HS-5 (cell line): ENCODE measurements at regions not wholly inside any gene's neighbourhood (a gene's known extent, or its start where the extent isn't known, plus 50 kb on each side); places are given as distances from the start of the nearest gene placed in this dataset.

ENCODE experiments used
- DNase-seq: peaks from one replicate; pipeline ENCODE4 v3.0.0-alpha.2; 2012; ENCODE audit warnings: low read depth

DNA sequence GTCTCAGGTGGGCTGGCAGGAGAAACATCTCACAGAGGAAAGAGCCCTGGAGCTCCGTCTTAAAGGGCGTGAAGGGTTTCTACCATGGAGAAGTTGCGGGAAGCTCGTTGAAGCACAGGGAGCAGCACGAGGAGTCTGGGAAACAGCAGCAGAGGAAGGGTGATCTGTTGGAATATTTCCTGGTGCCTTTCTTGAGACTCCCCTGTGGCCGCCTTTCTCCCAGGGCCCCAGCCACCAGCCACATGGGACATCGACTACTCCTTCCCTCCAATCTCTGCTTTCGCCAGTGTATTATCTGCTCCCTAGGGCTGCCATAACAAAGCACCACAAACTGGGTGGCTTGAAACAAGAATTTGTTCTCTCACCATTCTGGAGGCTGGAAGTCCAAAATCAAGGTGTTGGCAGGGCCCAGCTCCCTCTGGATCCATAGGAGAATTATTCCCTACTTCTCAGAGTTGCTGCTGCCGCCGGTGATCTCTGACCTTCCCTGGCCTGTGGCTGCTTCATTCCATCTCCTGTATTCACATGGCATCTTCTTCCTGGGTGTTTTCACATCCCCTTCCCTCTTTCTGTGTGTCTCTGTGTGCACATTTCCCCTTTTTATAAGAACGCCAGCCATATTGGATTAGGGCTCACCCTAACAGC, 152.8 kb upstream of the GSC start:
- no peak for DNase-seq

DNA sequence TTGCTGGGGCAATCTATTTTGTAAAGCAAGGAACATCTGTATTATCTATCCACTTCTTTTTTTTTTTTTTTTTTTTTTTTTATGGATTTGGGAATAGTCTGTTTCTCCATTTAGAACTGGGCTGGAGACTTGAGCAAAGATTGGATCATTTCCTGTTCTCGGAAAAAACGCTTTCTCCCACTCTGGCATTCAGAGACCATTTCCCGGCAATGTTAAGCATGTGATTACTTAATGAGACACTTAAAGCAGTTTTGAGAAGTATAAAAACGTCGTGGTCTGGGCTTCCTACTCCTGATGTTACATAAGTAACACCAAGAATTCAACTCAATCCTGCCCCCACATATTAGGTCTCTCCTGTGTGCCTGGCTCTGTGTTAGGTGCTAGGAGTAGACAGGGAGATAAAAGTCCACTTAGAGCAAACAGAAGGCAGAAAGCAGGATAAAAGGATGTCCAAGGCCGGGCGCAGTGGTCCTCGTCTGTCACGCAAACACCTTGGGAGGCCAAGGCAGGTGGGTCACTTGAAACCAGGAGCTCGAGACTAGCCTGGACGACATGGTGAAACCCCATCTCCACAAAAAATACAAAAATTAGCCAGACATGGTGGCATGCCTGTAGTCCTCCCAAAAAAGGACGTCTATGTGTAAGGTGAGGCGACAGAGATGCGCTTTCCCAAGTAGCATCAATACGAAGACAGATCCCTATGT, 152.1 kb upstream of the GSC start:
- DNase-seq = no peak

DNA sequence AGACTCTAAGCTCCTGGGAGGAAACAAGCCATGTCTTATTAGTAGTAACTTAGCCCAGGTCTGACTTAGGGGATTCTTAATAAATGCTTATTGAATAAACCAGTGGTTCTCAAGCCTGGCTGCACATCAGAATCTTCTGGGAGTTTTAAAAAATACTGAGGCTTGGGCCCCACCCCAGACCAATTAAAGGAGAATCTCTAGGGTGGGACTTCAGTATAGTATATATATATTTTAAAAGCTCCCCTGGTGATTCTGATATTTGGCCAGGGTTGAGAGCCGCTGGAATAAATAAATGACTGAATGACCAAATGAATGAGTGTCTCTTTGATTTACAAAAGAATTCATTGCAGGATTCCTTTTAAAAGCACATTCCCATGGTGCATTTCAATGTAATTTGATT, 151.5 kb upstream of the GSC start:
- no peak for DNase-seq

DNA sequence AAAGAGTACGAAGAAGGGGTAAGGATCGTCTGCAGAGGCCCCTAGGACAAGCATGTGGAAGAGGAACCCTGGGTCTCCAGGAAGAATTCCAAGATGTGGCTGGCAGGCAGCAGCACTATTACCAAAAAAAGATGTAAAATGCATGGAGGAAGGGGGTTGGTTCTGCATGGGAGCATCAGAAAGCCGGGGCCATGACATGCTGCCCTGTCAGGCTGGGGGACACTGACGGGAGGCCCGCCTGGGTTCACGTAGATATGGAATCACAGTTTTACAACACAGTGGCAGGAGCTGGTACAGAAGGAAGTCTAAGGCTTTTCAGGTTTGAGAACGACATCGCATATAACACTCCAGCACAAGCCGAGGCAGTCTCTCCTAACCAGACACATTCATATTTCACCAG, 150.0 kb upstream of the GSC start:
- DNase-seq = no peak

DNA sequence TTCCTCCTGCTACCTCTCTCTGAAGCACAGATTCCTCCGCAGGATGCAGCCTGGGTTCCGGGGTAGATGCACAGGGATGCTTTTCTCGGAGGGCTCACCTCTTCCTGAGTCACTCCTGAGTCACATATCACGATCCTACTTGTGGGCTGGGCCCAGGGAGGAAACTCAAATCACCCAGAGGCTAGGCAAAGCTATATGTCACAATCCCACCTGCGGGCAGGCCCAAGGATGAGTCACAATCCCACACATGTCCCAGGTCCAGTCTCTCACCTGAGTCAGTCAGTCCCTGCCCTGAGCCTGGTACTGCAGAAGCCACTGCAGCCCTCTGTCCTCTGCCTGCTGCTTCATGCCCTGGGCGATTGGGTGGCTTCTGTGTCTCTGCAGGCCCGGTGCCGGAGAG, 149.0 kb upstream of the GSC start:
- DNase-seq = no peak

DNA sequence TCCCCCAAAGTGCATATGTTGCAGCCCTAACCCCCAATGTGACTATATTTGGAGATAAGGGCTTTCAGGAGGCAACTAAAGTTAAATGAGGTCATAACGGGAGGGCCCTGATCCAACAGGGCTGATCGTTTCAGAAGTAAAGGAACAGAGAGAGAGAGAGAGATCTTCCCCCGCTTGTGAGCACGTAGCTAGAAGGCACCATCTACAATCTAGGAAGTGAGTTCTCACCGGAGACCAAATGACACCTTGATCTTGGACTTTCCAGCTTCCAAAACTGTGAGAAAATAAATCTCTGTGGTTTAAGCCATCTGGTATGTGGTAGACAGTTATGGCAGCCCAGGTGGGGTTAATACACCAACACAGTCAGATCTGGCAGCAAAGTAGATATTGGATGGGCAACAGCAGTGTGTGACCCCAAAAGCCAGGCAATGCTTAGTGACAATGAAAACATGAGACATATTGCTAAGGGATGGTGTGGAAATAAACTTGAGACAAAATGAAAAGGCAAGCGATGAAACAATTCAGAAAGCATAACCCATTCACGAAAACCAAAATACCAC, 147.2 kb upstream of the GSC start:
- DNase-seq = no peak

DNA sequence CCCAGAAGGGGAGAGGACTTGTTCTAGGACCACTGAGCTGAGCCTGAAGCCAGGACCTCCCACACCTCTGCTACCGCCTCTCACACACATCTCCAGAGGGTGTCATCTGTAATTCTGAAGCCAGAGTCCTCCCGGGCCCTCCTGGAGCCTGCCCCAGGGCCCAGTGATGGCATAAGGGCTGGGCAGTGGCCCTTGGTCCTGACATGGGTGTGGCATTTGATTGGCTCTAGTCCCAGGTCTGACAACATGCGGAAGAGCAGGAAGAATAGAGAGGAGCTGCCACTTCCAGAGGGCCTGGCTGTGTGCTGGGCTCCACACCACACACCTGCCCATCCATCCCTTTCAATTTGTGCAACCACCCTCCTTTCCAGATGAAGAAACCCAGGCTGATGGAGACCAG, 144.3 kb upstream of the GSC start:
- DNase-seq = no peak

DNA sequence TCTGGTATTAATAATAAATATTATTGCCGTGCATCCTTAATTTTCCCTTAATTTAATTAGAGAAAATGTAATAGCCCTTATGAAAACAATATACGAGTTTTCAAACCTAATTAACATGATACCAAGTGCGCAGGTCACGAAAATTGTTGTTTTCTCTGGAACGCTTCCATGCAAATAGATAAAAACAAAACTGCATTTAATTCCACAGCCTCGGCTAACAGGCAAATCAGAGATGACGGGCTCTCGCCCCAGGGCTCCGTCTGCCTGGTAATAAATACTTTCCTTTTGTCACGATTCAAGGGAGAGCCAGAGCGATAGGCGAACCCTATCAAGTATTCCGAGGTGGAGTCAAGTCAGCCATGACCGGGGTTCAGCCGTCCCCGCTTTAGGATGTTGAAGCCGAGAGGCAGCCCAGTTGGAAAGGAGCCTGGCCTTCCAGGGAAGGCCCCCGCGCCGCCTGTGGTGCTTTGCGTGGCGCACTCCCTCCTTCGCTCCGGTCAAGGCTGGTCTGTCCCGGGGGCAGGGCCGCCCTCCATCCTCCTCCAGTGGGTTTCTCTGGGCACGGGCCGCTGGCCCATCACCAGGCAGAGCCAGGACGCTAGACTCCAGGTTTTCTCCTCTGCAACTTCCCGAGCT, 137.8 kb upstream of the GSC start:
- no peak for DNase-seq

DNA sequence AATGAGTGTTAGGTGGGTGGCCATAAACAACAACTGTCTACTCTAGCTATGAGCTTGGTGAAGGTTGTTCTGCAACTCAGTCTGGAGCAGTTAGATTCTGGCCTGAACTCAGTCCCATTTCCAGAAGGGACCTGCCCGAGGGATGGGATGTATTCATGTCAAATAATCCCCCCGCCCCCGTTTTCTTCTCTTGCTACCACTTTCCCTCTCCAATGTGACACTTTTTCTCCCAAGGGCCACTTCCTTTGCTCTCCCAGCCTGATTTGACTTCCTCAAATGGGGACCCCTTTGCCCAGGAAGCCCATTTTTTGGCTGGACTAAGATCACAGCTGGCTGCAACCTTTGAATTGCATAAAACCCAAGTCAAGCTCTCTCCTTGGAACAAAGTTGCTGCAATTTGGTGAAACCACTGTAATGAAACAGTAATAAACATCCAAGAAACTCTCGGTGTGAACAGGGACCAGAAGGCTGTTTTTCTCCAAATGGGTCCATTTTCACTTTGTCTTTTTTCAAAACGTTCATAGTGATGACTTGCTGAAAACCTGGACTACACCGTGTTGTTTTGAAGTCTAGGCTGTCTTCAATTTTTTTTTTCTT, 137.2 kb upstream of the GSC start:
- DNase-seq = no peak

DNA sequence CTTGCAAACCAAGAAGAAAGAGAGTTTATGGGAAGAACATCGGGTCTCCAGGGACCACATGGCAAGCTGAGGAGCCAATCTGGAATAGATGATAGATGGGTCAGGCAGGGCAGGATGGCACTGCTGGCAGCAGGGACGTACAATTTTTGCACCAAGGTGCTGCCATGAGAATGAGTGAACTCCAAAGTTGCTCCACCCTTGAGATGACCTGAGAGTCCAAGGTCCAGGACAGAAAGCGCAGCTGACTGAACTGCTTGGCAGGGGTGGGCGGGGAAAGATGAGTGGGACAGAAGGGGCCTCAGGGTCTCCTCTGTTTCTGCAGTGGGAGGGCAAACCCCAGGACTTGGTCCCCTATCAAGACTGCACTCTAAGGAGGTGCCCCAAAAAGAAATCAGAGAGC, 136.7 kb upstream of the GSC start:
- no peak for DNase-seq

DNA sequence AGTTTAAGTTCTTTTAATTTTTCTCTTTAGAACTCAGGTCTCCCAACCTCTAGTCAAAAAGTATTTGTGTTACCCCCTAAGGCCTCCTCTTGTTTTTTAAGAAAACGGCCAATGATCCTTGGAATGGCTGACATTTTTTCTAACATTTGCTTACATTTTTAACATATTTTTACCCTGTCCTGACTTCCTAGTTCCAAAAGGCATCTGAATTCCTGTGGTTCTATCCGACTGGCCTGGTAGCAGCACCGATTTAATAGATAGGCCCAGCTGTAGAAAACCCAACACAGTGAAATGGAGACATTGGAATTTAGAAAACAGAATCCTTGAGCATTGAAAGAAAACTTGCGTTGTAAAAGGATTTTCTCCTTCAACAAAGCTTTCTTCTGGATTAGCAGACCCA, 134.7 kb upstream of the GSC start:
- DNase-seq = no peak

DNA sequence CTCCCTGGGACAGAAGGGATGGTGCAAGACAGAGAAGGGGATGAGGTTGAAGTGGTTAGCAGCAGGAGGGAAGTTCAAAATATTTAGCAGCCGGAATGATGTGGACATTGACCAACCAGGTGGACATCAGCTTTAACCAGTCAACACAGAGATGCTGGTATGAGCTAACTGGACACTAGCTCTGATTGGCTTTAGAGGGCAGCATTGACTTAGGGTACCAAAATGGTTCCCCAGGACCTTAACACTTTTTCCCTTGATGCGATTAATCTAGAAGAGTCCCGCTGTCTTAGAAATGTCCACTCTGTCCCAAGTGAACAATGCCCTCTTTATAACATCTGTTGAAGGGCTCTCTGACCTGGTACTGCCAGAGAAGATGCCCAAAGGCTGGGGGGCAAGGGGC, 134.0 kb upstream of the GSC start:
- DNase-seq = no peak

DNA sequence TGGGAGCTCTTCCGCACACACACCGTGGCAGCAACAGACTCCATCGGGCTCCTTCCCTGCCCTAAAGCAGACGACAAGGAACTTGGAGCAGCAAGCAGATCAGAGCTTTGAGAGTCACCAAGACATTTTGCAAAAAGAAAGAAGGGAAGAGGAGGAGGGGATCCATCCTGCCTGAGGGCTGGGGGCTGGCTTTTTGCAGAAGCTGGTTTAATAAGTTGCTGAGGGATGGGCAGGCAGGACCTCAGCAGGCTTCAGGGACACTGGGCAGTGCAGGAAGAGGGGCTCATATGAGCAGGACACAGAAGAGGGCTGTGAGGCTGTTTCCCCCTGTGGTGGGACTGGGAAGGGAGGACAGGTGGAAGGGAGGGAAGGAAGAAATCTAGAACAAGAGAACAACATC, 133.4 kb upstream of the GSC start:
- DNase-seq = no peak

DNA sequence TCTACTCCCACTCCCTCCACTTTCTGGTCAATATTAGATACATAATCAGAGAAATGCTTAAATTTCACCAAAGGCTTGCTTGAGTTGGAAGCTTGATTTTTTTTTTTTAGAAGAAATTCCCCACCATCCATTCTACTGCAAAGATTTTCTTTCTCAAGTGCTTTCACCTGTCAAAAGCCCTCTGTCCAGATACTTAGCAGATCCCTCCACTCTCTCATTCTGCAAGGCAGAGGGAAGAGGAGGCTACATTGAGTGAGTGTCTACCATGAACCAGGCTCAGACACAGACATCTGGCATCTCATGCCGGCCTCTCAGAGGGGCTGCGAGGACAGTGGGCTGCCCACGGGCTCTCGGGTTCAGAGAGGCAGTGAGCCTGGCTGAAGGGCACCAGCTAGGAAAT, 127.6 kb upstream of the GSC start:
- no peak for DNase-seq

DNA sequence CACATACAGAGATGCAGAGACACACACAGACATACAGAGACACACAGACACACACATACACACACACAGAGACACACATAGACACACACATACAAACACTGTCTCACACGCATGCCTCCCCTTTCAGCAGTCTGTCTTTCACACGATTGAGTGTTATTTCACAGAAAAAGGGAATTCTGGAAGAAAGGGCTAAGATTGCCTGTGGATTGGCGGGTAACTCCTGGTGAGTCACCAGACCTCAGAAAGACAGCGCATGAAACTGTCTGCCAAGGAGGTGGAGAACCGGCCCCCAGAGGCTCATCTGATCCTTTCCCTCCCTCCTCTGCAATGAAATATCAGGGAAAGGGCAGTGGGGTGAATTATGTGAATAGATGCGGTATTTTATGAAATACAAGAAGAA, 127.2 kb upstream of the GSC start:
- peak; percentile 31 for DNase-seq

DNA sequence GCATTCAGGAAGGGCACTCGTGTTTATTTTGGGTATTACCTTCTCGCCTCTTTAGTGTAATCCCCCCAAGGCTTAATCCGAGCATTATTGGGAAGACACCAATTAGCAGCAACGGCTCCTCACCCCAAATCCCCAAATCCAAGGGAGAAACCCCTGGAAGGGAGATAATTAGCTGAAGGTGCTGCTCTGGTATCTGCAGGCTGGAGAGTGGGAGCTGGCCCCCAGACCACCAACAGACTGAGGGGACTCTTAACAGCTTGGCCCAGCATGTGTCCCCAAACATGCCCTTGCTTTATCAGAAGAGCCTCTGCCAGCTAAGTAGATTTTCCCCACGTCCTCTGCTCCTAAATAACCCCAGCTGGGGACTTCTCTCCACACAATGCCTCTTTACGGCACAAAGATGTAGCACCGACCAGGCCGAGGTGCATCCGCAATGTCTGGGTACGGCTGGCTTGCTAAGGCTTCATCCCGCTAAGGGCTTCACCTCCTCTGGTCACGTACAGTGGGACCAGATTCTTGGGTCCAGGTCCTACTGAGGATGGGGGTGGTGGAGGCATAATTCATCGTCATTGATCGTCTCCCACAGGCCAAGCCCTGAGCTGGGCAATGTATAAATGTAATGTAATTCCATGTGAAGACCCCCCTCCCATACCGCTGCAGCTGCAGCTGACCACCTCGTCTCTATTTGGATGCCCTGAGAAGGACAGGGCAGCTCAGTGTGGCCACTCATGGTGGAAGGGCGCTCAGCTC, 123.7 kb upstream of the GSC start:
- DNase-seq = no peak

DNA sequence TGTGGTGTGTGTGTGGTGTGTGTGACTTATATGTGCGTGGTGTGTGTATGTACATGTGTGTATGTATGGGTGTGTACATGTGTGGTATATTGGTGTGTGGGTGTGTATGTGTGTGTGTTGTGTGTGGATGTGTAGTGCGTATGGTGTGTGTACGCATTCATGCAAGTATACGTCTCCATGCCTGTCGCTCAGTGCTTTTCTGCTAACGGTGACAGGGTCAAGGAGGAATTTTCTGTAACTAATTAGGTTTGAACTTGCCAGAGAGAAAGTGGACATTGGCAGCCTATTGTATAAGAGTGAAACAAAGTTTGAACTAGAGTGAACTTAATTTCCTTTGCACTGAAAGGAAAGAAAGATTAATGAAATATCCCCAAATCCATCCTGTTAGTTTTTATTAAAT, 120.9 kb upstream of the GSC start:
- DNase-seq = no peak

DNA sequence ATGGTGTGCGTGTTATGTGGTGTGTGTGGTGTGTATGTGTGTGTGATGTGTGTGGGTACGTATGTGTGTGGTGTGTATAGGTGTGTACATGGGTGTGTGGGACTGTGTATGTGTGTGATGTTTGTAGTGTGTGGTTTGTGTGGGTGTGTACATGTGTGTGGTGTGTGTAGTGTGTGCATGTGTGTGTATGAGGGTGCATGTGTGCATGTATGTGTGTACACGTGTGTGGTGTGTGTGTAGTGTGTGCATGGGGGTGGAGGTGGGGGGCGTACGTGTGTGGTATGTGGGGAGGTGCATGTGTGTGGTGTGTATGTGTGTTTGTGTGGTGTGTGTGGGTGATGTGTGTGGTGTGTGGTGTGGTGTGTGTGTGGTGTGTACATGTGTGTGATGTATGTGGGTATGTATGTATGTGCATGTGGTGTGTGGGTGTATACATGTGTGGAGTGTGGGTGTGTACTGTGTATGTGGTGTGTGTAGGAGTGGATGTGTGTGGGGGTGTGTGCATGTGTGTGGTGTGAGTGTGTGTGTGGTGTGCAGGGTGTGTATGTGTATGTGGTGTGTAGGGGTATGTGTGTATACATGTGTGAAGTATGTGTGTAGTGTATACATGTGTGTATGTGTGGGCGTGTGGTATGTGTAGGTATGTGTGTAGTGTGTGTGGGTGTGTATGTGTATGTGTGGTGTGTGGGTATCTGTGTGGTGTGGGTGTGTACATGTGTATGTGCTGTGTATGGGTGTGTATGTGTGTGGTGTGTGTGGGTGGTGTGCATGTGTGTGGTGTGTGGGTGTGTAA, 119.8 kb upstream of the GSC start:
- no peak for DNase-seq

DNA sequence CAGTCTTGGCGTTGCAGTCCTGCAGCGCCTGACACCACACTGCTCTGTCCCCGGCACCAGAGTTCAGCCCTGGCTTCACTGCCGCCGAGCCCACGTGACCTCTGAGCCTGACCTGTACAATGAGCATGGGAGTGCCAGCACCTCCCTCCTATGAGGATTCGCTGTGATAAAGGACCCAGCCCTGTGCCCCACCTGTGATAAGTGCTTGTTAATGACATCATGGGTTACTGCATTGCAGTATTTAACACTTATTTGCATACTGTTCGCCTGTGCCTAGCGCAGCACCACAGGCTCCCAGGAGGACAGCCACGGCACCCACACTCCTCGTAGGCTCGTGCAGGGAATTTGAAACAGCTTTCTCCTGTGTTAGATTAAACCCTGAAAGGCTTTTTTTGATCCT, 118.2 kb upstream of the GSC start:
- DNase-seq = no peak

DNA sequence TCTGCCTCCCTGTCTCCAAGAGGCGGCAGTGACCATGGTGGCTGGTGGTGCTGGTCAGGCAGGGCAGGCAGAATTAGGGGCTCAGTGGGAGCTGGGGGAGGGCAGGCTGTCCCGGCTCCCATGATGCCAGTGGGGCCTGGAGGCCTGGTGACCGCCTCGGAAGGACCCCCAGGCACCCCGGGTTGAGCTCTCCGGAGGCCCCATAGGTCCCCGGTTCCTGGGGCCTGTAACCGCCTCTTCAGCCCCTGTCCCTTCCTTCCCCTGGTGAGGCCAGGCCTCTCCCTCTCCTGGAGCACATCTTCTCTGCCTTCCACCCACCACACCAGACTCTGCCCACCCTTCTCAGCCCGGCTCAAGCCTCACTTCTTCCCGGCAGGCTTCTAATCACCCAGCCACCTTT, 117.7 kb upstream of the GSC start:
- DNase-seq = no peak

DNA sequence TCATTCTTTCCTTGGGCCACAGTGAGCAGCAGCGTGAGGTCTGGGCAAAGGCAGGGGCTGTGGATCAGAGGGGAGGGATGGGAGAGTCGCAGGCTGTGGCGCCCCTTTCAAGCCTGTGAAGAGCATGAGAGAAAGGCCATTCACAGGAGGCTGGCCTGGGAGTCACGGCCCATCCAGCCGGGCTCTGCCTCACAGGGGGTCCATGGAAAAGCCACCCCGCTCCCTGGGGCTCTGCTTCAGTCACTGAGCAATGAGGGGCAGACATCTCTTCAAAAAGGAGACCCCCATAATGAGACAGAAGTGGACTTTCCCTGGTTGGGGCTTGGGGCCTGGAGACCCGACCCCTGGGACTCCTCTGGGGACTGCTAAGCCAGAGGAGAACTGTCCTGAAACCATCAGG, 117.0 kb upstream of the GSC start:
- DNase-seq = no peak
